ENCODE measurements at regions not wholly inside any gene's neighbourhood (a gene's known extent, or its start where the extent isn't known, plus 50 kb on each side); places are given as distances from the start of the nearest gene placed in this dataset.

DNA sequence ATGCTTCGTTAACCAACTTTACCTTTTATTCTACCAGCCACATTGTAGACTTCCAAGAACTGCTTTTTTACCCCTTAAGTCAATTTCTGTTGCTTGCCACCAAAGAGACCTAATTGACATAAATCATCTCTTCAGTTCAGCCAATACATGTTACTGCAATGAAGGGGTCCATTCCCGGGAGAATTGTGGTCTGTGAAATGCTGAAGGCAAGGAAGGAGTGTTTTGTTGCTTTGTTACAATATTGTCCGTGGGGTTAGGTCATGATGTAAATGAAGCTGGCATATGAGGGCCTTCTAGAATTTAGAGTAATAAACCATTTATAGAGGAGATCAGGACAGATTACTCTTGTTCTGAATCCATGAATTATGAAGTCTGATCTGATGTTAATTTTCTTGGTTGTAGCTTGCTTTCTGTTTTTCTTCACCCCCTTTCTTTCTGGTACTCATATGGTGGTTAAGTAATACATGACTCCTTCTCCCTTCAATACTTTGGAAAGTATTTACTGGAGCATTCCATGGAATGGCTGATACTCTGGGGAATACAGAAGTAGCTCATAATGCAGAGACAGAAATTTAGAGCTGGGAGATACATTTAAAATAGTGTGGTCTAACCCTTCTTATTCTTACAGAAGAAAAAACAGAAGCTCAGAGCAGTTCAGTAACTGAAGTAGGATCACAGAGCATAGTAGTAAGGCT is 297.0 kb upstream of the CLINT1 start:
- no peaks in the 10 kb centered on the region for H3K36me3 ChIP-seq (ENCODE audit: control insufficient read depth, low read depth, low read length)
- no peak overlapping the region for H3K9ac ChIP-seq (ENCODE audit: low read length)
- H3K9me3 ChIP-seq (ENCODE audit: control insufficient read depth, low read depth, low read length), result no peaks in the 10 kb centered on the region
- no peak overlapping the region for H3K27ac ChIP-seq (ENCODE audit: low read length)
- no peak overlapping the region for H3K4me3 ChIP-seq (ENCODE audit: low read length)
- H3K4me1 ChIP-seq (ENCODE audit: control insufficient read depth, low read depth, low read length), result no peaks in the 10 kb centered on the region
- H3K27me3 ChIP-seq (ENCODE audit: control insufficient read depth, insufficient read depth, low read length), result no peaks in the 10 kb centered on the region

GRCh38 chr5:158155067-158155466 is 296.1 kb upstream of the CLINT1 start:
- H3K9me3 ChIP-seq (ENCODE audit: control insufficient read depth, low read depth, low read length), result no peaks in the 10 kb centered on the region
- no peak overlapping the region for H3K9ac ChIP-seq (ENCODE audit: low read length)
- no peaks in the 10 kb centered on the region for H3K36me3 ChIP-seq (ENCODE audit: control insufficient read depth, low read depth, low read length)
- H3K4me3 ChIP-seq (ENCODE audit: low read length), result no peak overlapping the region
- no peak overlapping the region for H3K27ac ChIP-seq (ENCODE audit: low read length)
- no peaks in the 10 kb centered on the region for H3K27me3 ChIP-seq (ENCODE audit: control insufficient read depth, insufficient read depth, low read length)
- no peaks in the 10 kb centered on the region for H3K4me1 ChIP-seq (ENCODE audit: control insufficient read depth, low read depth, low read length)

GRCh38 chr5:158154226-158155005 is 295.5 kb upstream of the CLINT1 start:
- Histone ChIP-seq H3K4me3 (ENCODE audit: low read length) (no peak overlapping the region), H3K9me3 (ENCODE audit: control insufficient read depth, low read depth, low read length) (no peaks in the 10 kb centered on the region), H3K9ac (ENCODE audit: low read length) (no peak overlapping the region), H3K27me3 (ENCODE audit: control insufficient read depth, insufficient read depth, low read length) (no peaks in the 10 kb centered on the region), H3K4me1 (ENCODE audit: control insufficient read depth, low read depth, low read length) (no peaks in the 10 kb centered on the region), H3K27ac (ENCODE audit: low read length) (no peak overlapping the region), H3K36me3 (ENCODE audit: control insufficient read depth, low read depth, low read length) (no peaks in the 10 kb centered on the region)

GRCh38 chr5:158153508-158153907 is 294.6 kb upstream of the CLINT1 start:
- H3K36me3 ChIP-seq (ENCODE audit: control insufficient read depth, low read depth, low read length), result no peaks in the 10 kb centered on the region
- H3K4me3 ChIP-seq (ENCODE audit: low read length), result no peak overlapping the region
- no peak overlapping the region for H3K9ac ChIP-seq (ENCODE audit: low read length)
- no peaks in the 10 kb centered on the region for H3K4me1 ChIP-seq (ENCODE audit: control insufficient read depth, low read depth, low read length)
- no peaks in the 10 kb centered on the region for H3K27me3 ChIP-seq (ENCODE audit: control insufficient read depth, insufficient read depth, low read length)
- H3K9me3 ChIP-seq (ENCODE audit: control insufficient read depth, low read depth, low read length), result no peaks in the 10 kb centered on the region
- H3K27ac ChIP-seq (ENCODE audit: low read length), result no peak overlapping the region

GRCh38 chr5:158152136-158152535 is 293.2 kb upstream of the CLINT1 start:
- no peaks in the 10 kb centered on the region for H3K9me3 ChIP-seq (ENCODE audit: control insufficient read depth, low read depth, low read length)
- H3K27me3 ChIP-seq (ENCODE audit: control insufficient read depth, insufficient read depth, low read length), result no peaks in the 10 kb centered on the region
- H3K27ac ChIP-seq (ENCODE audit: low read length), result no peak overlapping the region
- H3K9ac ChIP-seq (ENCODE audit: low read length), result no peak overlapping the region
- no peaks in the 10 kb centered on the region for H3K4me1 ChIP-seq (ENCODE audit: control insufficient read depth, low read depth, low read length)
- no peak overlapping the region for H3K4me3 ChIP-seq (ENCODE audit: low read length)
- H3K36me3 ChIP-seq (ENCODE audit: control insufficient read depth, low read depth, low read length), result no peaks in the 10 kb centered on the region

GRCh38 chr5:158147227-158147626 is 288.3 kb upstream of the CLINT1 start:
- Histone ChIP-seq H3K36me3 (ENCODE audit: control insufficient read depth, low read depth, low read length) (no peaks in the 10 kb centered on the region), H3K9ac (ENCODE audit: low read length) (no peak overlapping the region), H3K4me3 (ENCODE audit: low read length) (no peak overlapping the region), H3K27me3 (ENCODE audit: control insufficient read depth, insufficient read depth, low read length) (no peaks in the 10 kb centered on the region), H3K9me3 (ENCODE audit: control insufficient read depth, low read depth, low read length) (no peaks in the 10 kb centered on the region), H3K27ac (ENCODE audit: low read length) (no peak overlapping the region), H3K4me1 (ENCODE audit: control insufficient read depth, low read depth, low read length) (no peaks in the 10 kb centered on the region)

- H3K4me1 ChIP-seq (ENCODE audit: control insufficient read depth, low read depth, low read length), result no peaks in the 10 kb centered on the region
- H3K4me3 ChIP-seq (ENCODE audit: low read length), result no peak overlapping the region
- no peaks in the 10 kb centered on the region for H3K9me3 ChIP-seq (ENCODE audit: control insufficient read depth, low read depth, low read length)
- no peak overlapping the region for H3K9ac ChIP-seq (ENCODE audit: low read length)
- no peak overlapping the region for H3K27ac ChIP-seq (ENCODE audit: low read length)
- no peaks in the 10 kb centered on the region for H3K36me3 ChIP-seq (ENCODE audit: control insufficient read depth, low read depth, low read length)
- no peaks in the 10 kb centered on the region for H3K27me3 ChIP-seq (ENCODE audit: control insufficient read depth, insufficient read depth, low read length)
Observed at GRCh38 chr5:158145827-158146226, 286.9 kb upstream of the CLINT1 start.

- Histone ChIP-seq H3K4me1 (ENCODE audit: control insufficient read depth, low read depth, low read length) (no peaks in the 10 kb centered on the region), H3K4me3 (ENCODE audit: low read length) (no peak overlapping the region), H3K9ac (ENCODE audit: low read length) (no peak overlapping the region), H3K36me3 (ENCODE audit: control insufficient read depth, low read depth, low read length) (no peaks in the 10 kb centered on the region), H3K27ac (ENCODE audit: low read length) (no peak overlapping the region), H3K9me3 (ENCODE audit: control insufficient read depth, low read depth, low read length) (no peaks in the 10 kb centered on the region), H3K27me3 (ENCODE audit: control insufficient read depth, insufficient read depth, low read length) (no peaks in the 10 kb centered on the region)
Observed at GRCh38 chr5:158143081-158143480, 284.1 kb upstream of the CLINT1 start.

GRCh38 chr5:158142156-158142555 is 283.2 kb upstream of the CLINT1 start:
- H3K27ac ChIP-seq (ENCODE audit: low read length), result no peak overlapping the region
- H3K4me1 ChIP-seq (ENCODE audit: control insufficient read depth, low read depth, low read length), result no peaks in the 10 kb centered on the region
- no peak overlapping the region for H3K4me3 ChIP-seq (ENCODE audit: low read length)
- H3K36me3 ChIP-seq (ENCODE audit: control insufficient read depth, low read depth, low read length), result no peaks in the 10 kb centered on the region
- H3K9me3 ChIP-seq (ENCODE audit: control insufficient read depth, low read depth, low read length), result no peaks in the 10 kb centered on the region
- H3K9ac ChIP-seq (ENCODE audit: low read length), result no peak overlapping the region
- no peaks in the 10 kb centered on the region for H3K27me3 ChIP-seq (ENCODE audit: control insufficient read depth, insufficient read depth, low read length)

- Histone ChIP-seq H3K27me3 (ENCODE audit: control insufficient read depth, insufficient read depth, low read length) (no peaks in the 10 kb centered on the region), H3K9ac (ENCODE audit: low read length) (no peak overlapping the region), H3K4me1 (ENCODE audit: control insufficient read depth, low read depth, low read length) (peaks cover 6% of the 10 kb centered on the region), H3K36me3 (ENCODE audit: control insufficient read depth, low read depth, low read length) (no peaks in the 10 kb centered on the region), H3K27ac (ENCODE audit: low read length) (no peak overlapping the region), H3K4me3 (ENCODE audit: low read length) (no peak overlapping the region), H3K9me3 (ENCODE audit: control insufficient read depth, low read depth, low read length) (no peaks in the 10 kb centered on the region)
Observed at GRCh38 chr5:158140120-158140731, 281.3 kb upstream of the CLINT1 start.

GRCh38 chr5:158139161-158139560 is 280.2 kb upstream of the CLINT1 start:
- Histone ChIP-seq H3K4me1 (ENCODE audit: control insufficient read depth, low read depth, low read length) (peaks cover 6% of the 10 kb centered on the region), H3K9ac (ENCODE audit: low read length) (no peak overlapping the region), H3K27ac (ENCODE audit: low read length) (no peak overlapping the region), H3K4me3 (ENCODE audit: low read length) (no peak overlapping the region), H3K36me3 (ENCODE audit: control insufficient read depth, low read depth, low read length) (no peaks in the 10 kb centered on the region), H3K27me3 (ENCODE audit: control insufficient read depth, insufficient read depth, low read length) (no peaks in the 10 kb centered on the region), H3K9me3 (ENCODE audit: control insufficient read depth, low read depth, low read length) (no peaks in the 10 kb centered on the region)

Measured in iPS-18a (cell line).